NCI-H226 (cell line): ENCODE measurements at regions not wholly inside any gene's neighbourhood (a gene's known extent, or its start where the extent isn't known, plus 50 kb on each side); places are given as distances from the start of the nearest gene placed in this dataset.
"Not testable (repeated sequence)": the region's sequence is repeated elsewhere in the genome, so short reads cannot be mapped to it uniquely, and the experiment has no call there.

Experiments used
- DNase-seq: peaks from one replicate; pipeline ENCODE4 v3.0.0-alpha.2; 2015

DNA sequence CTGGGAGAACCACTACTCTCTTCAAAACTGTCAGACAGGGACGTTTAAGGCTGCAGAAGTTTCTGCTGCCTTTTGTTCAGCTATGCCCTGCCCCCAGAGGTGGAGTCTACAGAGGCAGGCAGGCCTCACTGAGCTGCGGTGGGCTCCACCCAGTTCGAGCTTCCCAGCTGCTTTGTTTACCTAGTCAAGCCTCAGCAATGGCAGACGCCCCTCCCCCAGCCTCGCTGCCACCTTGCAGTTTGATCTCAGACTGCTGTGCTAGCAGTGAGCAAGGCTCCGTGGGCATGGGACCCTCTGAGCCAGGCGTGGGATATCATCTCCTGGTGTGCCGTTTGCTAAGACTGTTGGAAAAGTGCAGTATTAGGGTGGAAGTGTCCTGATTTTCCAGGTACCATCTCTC lies 258.6 kb upstream of the GOT2 start:
- DNase-seq: not testable (repeated sequence)

DNA sequence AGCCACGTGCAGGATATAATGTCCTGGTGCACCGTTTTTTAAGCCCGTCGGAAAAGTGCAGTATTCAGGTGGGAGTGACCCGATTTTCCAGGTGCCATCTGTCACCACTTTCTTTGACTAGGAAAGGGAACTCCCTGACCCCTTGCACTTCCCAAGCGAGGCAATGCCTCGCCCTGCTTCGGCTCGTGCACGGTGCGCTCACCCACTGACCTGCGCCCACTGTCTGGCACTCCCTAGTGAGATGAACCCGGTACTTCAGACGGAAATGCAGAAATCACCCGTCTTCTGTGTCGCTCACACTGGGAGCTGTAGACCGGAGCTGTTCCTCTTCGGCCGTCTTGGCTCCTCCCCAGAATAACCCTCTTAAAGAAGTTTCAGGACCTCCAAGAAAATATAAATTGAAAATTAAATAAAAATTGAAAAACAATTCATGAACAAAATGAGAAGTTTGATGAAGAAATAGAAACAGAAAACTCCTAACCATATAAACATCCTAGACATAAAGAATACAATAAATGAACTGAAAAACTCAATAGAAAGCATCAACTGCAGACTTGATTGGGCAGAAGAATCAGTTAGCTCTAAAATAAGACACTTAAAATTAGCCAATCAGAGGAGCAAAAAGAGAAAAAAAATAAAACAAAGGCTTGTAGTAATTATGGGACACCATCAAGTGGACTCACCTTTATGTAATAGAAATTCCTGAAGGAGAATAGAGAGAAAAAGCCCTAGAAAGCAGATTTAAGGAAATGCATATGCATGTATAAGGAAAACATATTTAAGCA lies 249.3 kb upstream of the GOT2 start:
- not testable (repeated sequence) for DNase-seq

DNA sequence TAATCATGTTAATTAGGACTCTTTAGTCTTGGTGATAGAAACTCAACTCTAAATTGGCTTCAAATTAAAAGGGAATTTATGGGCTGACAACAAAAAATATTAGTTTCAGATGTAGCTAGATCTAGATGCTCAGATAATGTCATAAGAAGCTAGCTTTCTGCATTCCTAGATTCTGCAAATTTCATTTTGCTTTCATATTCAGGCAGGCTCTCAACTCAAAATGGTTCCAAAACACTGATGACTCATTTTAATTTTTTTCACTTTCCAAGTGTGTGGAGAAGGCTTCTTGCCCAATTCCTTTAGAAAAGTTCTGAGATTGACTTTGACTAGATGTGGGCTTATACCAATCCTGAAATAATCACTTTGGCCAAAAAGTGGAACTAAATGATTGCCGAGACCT lies 236.7 kb upstream of the GOT2 start:
- DNase-seq: peak; percentile 67

DNA sequence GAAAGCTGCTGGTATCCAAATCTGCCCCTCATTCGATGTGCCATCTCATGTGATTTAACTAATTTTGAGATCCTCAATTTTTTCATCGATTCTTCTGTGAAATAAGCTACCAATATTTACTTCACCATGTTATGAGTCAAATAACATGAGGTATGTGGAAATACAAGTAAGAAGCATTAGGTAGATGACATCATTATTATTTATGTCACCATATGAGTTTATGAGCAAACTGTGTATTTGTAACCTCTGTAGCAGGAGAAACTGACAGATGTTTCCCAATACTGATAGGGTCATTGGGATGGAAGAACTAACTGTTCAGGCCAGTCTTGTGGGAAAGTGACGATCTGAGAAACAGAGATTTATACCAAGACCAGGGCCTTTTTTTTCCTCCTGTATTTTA lies 229.4 kb upstream of the GOT2 start:
- no peak for DNase-seq

DNA sequence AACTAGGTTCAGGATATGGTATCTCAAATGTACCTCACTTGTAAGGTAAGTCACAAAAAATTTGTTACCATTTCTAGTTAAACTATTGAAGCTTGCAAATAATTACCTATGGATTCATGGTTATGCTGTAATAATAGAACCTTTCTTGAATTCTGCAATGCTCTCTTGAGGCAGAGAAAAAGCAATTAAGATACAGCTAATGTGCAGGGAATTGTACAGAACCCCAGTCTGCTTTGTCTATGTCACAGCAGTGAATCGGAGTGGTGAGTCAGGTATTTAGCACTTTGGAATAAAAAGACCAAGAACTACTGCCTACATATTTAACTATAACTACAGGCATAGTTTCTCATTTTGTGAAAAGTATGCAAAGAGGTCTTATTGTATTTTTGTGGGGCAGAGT lies 228.7 kb upstream of the GOT2 start:
- DNase-seq: no peak

DNA sequence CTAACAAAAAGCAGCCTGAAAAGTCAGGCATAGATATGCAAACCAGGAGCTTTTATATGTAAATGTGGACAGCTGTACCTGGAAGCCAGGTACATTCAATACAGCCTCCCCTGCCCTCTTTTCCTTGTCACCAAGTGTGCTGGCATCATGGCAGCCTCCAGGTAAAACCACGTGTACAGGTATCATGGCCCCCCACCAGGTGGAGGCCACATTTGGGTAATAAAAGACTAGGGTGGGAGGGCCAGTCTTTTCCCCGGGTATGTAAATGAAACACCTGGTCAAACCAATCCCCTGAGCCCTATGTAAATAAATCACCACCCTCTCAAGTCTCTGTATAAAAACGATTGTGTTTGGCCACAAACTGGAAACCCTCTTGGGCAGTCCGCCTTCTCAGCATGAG lies 226.4 kb upstream of the GOT2 start:
- DNase-seq: no peak

DNA sequence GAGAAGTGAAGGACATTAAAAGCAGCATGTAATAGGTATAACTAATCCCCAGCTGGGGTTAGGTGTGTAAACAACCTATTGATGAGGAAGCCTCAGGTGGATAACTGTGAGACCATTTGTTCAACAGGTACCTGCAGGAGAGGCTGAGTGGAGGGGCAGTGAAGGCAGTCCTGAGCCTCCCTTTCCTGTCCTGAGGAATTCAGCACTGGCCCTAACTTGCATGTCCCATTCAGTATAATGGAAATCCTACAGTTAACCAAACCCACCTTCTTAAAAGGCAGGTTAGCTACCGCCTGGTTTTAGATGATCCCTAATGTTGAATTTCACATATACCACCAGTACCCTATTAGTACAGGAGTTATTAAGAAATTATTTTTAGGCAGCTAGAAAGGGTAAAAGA lies 225.9 kb upstream of the GOT2 start:
- no peak for DNase-seq

DNA sequence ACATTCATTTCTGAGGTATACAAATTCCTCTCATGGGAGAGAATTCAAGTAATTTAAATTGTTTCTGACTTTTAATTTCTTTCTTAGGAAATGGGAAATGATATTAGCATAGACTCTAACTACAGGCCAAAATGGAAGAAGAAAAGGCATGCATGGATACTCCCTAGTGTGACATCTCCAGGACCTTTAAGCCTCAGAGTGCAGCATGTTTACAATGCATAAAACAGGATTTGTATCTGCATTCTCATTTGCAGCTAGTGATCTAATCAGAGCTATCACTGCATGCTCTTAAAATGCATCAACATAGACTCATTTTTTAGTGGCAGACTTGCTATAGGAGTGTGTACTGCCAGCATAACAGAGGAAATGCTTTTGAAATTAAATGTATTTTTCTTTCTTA lies 224.6 kb upstream of the GOT2 start:
- no peak for DNase-seq

DNA sequence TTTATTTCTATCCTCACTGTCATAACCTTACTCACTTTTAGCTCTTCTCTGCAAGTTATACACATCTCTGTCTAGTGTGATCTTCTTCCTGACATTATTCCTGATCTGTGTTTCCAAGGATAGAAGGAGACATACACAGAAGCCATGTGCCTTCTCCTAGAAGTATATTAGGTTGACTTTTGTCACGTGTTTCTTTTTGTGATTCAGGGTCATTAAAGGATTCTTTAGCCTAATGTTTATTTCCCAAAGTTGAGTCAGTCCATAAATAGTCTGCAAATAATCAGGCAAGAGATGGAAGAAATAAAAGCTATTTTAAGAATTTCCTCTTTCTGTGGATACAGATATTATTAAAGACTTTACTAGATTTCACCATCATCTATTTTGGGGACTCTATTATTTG lies 214.1 kb upstream of the GOT2 start:
- no peak for DNase-seq

DNA sequence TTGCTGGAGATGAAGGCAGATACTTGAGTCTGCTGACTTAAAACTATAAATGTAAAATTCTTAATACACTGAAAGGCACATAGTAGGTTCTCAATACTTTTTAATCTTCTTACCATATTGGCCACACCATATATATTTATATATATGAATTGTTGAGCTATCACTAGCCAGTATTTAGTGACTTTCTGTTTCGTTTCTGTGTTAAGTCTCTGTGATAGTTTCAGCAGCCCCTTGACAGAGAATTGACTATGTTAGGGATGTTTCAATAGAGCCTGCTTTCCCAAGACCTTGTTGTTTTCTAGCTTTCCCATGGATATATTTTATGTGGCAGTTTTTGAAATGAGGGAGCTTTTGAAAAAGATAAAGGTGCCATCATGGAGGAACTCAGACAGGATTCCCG lies 206.5 kb upstream of the GOT2 start:
- DNase-seq: no peak

DNA sequence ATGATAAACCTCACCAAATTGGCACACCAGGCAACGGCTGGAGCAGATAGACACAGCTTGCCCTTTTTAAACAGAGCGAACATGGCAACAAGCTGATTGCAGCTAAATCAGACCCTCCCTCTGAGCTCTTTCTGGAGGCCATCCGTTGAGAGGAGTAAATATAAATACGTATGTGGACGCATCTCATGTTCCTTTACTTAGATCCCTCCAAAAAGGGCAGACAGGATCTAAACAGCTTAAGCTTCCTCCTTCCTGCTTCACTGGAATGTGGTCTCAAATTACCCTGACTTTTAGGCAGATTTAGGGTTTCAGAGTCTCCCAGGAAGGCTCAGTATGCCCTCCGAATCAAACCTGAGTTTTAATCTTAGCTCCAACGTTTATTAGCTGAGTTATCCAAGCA lies 204.7 kb upstream of the GOT2 start:
- DNase-seq: no peak

DNA sequence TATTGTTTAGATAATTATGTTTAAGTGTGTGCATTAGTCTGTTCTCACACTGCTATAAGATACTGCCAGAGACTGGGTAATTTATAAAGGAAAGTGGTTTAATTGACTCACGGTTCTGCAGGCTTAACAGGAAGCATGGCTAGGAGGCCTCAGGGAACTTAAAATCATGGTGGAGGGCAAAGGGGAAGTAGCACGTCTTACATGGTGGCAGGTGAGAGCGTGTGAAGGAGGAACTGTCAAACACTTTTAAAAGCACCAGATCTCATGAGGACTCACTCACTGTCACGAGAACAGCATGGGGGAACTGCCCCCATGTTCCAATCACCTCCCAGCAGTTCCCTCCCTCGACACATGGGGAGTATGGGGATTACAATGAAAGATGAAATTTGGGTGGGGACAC lies 203.5 kb upstream of the GOT2 start:
- no peak for DNase-seq

DNA sequence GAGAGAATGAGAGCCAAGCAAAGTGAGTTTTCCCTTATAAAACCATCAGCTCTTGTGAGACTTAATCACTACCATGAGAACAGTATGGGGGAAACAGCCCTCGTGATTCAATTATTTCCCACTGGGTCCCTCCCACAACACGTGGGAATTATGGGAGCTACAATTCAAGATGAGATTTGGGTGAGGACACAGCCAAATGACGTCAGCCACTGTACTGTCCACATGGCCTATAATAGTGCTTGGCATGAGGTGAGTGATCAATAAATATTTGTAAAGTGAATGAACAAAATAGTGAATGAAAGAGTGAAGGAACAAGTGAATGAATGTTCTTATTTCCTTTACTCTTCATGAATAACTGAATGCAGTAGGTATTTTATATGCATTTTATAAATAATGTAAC lies 199.1 kb upstream of the GOT2 start:
- no peak for DNase-seq

DNA sequence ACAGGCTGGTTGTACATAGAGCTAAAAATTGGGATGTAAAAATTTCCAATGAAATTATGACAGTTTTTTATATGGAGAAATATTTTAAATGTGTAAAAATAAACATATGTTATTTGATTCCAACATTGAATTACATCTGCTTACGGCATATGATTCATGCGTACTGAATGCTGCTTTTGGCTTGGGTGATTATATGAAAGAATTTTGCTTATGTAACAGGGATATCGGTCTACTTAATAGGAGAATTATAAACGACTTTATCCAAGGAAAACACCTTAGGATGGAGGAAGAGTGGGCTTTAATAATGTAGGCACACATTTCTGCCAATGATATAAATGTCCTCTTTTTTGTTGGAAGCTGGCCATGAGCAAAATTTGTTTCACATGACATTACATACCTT lies 197.3 kb upstream of the GOT2 start:
- DNase-seq: peak; percentile 46

DNA sequence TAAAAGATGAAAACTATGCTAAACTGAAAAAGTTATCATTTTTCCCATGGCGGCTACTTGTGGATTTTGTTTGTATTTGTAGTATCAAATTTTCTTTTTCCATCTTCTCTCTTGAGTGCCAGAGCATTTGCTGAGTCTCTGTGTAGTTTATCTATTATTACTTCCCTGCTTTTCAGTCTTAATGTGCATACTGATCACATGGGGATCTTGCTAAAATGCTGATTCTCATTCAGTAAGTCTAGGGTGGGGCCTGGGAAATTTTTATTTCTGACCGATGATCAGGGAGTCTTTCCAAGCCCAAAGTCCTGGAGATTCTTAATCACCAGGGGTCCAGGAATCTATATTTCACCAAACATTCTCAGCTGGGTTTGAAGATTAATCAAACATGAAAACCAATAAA lies 189.0 kb upstream of the GOT2 start:
- no peak for DNase-seq

DNA sequence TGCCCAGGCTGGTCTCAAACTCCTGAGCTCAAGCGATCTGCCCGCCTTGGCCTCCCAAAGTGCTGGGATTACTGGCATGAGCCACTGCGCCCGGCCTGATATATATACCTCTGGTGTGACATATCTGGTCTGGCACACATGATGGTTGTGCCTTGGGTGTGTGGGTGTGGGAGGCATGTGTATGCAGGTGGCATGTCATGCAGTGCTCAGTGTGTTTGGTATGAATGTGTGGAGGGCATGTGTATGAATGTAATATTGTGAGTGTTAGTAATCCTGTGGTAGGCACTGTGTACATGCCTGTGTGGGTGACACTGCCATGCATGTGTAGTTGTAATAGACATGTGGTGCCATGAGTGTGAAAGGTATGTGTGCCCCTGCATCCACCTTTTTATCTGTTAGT lies 179.3 kb upstream of the GOT2 start:
- no peak for DNase-seq

DNA sequence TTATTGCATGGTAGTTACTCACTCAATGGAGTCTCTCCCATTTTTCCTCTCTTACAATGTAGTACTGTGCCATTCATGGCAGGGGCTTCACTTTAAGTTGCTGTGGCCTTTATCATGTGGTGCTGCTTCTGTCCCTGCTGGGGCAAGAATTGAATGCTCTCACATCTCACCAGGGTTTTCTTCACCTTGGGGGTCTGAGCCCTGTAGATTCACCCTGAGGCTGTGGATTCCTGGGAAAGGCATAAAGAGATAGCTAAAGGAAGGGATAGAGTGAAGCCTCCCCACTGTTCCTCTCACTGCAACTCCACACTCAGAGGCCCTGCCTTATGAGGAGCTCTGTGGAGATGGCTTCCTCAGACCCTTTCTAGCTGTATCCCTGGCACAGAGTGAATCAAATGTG lies 178.5 kb upstream of the GOT2 start:
- DNase-seq: no peak

DNA sequence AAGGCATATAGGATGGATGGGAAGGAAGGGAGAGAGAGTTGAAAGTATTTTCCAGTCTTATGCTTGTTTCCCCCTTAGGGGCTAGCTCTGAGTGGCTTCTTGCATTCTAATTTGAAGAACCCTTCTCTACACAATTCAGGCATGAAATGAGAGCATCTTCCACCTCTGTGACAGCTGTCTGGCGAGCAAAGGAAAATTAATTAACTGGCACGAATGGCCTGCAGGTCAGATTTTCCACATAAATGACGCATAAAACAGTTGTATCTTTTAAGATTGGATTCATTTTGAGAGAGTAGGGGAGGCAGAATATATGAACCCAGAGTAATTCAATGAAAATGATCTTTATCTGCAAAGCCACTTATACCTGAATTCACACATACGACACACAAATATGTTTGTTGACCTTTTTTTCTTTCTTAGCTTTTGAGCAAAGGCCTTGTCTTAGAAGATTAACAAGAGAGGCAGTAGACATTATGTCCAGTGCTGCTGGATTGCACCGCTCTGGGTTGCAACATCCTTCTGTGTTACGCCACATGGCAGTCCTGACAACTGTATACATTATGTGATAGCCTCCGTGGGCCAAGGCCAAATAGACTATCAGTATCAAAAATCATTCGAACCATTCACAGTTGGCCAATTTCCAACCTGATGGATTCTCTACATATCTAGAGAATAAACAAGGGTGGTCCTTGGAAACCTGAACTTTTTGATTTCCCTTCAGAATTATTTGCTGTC lies 173.0 kb upstream of the GOT2 start:
- no peak for DNase-seq

DNA sequence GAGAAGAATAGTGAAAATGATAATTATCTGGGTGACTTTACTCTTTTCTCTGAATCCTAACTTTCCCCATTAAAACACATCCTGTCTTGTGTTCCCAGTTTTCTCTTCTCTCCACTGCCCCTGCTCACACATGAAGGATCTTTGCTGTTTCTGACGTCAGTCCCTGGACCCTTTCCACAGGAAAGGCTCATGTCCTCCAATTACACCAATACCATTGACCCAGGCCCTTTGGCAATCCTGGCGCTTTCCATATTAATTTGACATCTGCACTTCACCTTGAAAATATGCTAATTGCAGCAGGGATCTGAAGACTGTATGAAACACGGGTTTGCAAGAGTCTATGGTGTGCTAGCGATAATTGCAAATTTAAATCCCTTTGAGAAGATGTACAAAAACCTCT lies 170.2 kb upstream of the GOT2 start:
- no peak for DNase-seq

DNA sequence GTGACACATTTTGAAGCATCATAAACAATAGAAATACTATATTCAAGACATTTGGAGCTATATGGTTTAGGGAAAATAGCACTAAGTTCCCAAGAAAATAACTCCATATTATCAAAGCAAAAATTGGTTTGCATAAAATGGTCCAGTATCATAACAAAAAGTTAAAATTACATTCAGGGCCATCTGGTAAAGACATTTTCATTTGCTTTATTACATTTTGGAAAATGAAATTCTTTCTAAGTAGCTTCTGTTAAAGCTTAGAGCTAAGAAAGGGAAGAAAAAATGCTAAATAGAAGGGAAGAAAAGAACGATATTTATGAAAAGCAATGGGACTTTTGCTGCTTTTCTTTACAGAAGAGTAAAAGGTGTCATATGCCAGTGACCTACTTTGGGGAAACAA lies 155.4 kb upstream of the GOT2 start:
- no peak for DNase-seq

DNA sequence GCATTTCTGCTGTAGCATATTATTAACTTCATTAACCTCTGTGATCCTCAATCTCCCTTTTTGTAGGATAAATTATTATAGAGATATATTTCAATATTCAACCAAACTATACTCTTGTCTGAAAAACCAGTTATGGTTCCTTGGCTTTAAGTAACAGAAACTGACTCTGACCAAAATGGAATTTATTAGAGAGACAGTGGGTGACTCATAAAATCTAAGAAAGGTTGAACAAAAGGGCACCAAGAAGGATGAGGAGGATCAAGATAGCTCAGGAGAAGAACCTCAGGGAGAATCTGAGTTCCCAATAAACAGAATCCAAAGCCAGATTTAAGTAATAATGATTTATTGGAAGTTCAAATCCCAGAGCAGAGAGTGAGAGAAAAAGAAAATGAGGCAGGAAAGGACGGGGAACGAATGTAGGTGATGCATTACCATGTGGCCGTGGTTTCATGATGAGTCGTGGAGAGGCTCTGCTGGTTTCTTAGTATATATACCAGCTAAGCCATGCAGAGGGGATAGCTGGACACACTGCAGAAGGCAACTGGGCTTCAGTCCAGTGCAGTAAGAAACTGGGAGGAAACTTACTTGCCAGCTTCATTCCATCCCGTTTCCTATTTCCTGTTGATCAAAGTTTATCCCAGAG lies 151.5 kb upstream of the GOT2 start:
- DNase-seq: peak; percentile 49

DNA sequence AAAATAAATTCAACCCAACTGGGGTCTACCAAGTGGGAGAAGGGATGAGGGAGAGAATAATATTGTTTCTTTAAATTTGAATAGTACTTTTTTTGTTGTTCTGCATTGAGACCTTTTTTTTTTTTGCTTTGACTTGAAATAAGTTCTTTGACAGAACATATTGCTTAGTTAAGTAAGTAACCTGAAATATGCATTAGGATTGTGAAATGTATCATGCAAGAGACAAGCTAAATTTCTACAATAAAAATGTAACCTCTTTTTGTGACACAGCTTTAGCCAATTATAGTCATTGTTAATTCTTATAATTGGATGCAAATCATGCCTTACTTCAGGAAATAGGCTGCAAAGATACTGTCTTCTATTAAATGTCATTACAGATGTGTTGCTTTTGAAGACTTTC lies 150.0 kb upstream of the GOT2 start:
- DNase-seq: no peak

DNA sequence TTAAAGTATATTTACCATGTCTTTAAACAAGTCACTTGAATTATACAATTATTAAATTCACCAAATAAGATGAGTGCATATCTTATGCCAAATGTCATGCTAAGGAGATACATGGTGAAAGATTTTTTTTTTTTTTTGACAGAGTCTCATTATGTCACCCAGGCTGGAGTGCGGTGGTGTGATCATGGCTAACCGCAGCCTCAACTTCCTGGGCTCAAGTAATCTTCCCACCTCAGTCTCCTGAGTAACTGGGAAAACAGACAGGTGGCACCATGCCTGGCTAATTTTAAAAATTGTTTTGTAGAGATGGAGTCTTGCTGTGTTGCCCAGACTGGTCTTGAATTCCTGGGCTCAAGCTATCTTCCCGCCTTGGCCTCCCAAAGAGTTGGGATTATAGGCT lies 149.0 kb upstream of the GOT2 start:
- DNase-seq: no peak

DNA sequence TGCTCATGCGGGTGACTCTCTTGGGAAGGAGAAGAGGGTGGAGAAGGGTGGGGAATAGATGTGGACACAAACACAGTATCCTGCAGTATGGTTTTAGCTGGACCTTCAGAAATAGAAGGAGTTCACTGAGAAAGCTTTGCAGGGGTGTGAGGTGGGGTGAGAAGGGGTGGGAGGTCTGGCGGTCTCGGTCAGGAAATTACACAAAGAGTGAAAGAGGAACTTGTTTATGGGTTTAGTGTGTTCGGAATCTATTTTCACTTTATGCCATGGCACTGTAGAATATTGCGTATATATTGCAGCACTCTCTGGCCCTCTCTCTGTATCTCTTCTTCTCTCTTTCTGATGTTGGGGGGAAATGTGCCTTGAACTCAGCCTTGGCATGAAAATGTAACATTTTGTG lies 148.2 kb upstream of the GOT2 start:
- DNase-seq: no peak
